Glutamatergic neuron (in vitro differentiated cells): ENCODE measurements at regions not wholly inside any gene's neighbourhood (a gene's known extent, or its start where the extent isn't known, plus 50 kb on each side); places are given as distances from the start of the nearest gene placed in this dataset.

ENCODE experiments used
- DNase-seq: peaks from one replicate; pipeline ENCODE4 v3.0.0; 2022
- H3K27ac Mint-ChIP-seq: one replicate; pipeline ENCODE4 v1.8.0; 2020; ENCODE audit warnings: mild to moderate bottlenecking, mixed read lengths, inconsistent platforms; ENCODE audit not compliant: unreplicated experiment
- H3K27me3 Mint-ChIP-seq: one replicate; pipeline ENCODE4 v1.8.0; 2020; ENCODE audit warnings: mild to moderate bottlenecking, moderate library complexity, mixed read lengths, inconsistent platforms; ENCODE audit not compliant: unreplicated experiment
- H3K36me3 Mint-ChIP-seq: one replicate; pipeline ENCODE4 v1.8.0; 2020; ENCODE audit warnings: mild to moderate bottlenecking, mixed read lengths, inconsistent platforms; ENCODE audit not compliant: unreplicated experiment
- H3K4me1 Mint-ChIP-seq: one replicate; pipeline ENCODE4 v1.8.0; 2020; ENCODE audit warnings: mild to moderate bottlenecking, low read depth, mixed read lengths, inconsistent platforms; ENCODE audit not compliant: unreplicated experiment
- H3K4me3 Mint-ChIP-seq: one replicate; pipeline ENCODE4 v1.8.0; 2020; ENCODE audit warnings: mild to moderate bottlenecking, mixed read lengths, inconsistent platforms; ENCODE audit not compliant: unreplicated experiment
- H3K9me3 Mint-ChIP-seq: one replicate; pipeline ENCODE4 v1.8.0; 2020; ENCODE audit warnings: mild to moderate bottlenecking, moderate library complexity, mixed read lengths, inconsistent platforms; ENCODE audit not compliant: unreplicated experiment
- CTCF ChIP-seq: fragments of 200-600 bp; sonication (generic); IDR thresholded peaks from one replicate; pipeline ENCODE4 v1.5.0; 2021; ENCODE audit not compliant: partially characterized antibody, unreplicated experiment

GRCh38 chr2:189937691-189938090 lies 124.8 kb downstream of the MSTN start:
- no peak overlapping the region for H3K4me3 Mint-ChIP-seq
- no peaks in the 10 kb centered on the region for H3K27me3 Mint-ChIP-seq
- H3K36me3 Mint-ChIP-seq, result peaks cover 6% of the 10 kb centered on the region
- no peaks in the 10 kb centered on the region for H3K4me1 Mint-ChIP-seq
- no peaks in the 10 kb centered on the region for H3K9me3 Mint-ChIP-seq
- no peak for DNase-seq
- TF ChIP-seq CTCF, result no peak
- no peak overlapping the region for H3K27ac Mint-ChIP-seq

- Mint-ChIP-seq H3K4me1 (no peaks in the 10 kb centered on the region), H3K27me3 (peaks cover 1% of the 10 kb centered on the region), H3K4me3 (no peak overlapping the region), H3K9me3 (peaks cover 1% of the 10 kb centered on the region), H3K36me3 (no peaks in the 10 kb centered on the region), H3K27ac (no peak overlapping the region)
- no peak for DNase-seq
- TF ChIP-seq CTCF, result no peak
These were observed 128.6 kb downstream of the MSTN start for GRCh38 chr2:189933911-189934399.

- no peak overlapping the region for H3K27ac Mint-ChIP-seq
- peaks cover 1% of the 10 kb centered on the region for H3K9me3 Mint-ChIP-seq
- H3K4me3 Mint-ChIP-seq, result no peak overlapping the region
- H3K4me1 Mint-ChIP-seq, result no peaks in the 10 kb centered on the region
- DNase-seq, result no peak
- no peak for TF ChIP-seq CTCF
- H3K36me3 Mint-ChIP-seq, result no peaks in the 10 kb centered on the region
- peaks cover 1% of the 10 kb centered on the region for H3K27me3 Mint-ChIP-seq
These were observed 129.5 kb downstream of the MSTN start for GRCh38 chr2:189933041-189933440.

- H3K36me3 Mint-ChIP-seq, result no peaks in the 10 kb centered on the region
- DNase-seq, result no peak
- no peaks in the 10 kb centered on the region for H3K4me1 Mint-ChIP-seq
- TF ChIP-seq CTCF, result no peak
- H3K9me3 Mint-ChIP-seq, result peaks cover 1% of the 10 kb centered on the region
- no peak overlapping the region for H3K4me3 Mint-ChIP-seq
- peaks cover 1% of the 10 kb centered on the region for H3K27me3 Mint-ChIP-seq
- H3K27ac Mint-ChIP-seq, result no peak overlapping the region
These were observed 134.7 kb downstream of the MSTN start for GRCh38 chr2:189927823-189928222.
